NOMO-1 treated with DMSO at 0.1 percent for 48 hours (cell line): ENCODE measurements at regions not wholly inside any gene's neighbourhood (a gene's known extent, or its start where the extent isn't known, plus 50 kb on each side); places are given as distances from the start of the nearest gene placed in this dataset.
A peak's percentile ranks its signal among the peaks of the same experiment; 100 is the strongest.

Source experiments
- DNase-seq: peaks from one replicate; lab custom pipeline; 2025; ENCODE audit not compliant: unreplicated experiment; lab: John Stamatoyannopoulos, UW

- DNase-seq: peak; percentile 27
Observed at GRCh38 chr13:58960888-58961287, 1202.8 kb downstream of the DIAPH3 start.

- no peak for DNase-seq
Observed at GRCh38 chr13:58963321-58963720, 1200.4 kb downstream of the DIAPH3 start.

- DNase-seq: no peak
Observed at GRCh38 chr13:58964048-58964447, 1199.7 kb downstream of the DIAPH3 start.

DNA sequence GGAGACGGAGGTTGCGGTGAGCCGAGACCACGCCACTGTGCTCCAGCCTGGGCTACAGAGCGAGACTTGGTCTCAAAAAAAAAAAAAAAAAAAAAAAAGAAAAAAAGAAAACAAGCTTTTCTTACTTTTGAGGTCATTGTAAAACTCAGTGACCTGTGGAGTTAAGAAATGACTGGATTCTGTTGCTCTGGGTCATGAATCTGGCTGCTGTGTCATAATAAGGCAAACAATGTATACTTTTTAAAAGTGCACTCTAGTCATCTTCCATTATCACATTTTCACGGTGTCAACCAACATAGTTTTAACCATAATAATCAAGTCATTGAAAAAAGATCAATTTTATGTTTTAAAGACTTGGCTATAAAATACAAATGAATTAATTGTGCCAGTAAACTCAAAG is 1186.6 kb downstream of the DIAPH3 start:
- no peak for DNase-seq

DNA sequence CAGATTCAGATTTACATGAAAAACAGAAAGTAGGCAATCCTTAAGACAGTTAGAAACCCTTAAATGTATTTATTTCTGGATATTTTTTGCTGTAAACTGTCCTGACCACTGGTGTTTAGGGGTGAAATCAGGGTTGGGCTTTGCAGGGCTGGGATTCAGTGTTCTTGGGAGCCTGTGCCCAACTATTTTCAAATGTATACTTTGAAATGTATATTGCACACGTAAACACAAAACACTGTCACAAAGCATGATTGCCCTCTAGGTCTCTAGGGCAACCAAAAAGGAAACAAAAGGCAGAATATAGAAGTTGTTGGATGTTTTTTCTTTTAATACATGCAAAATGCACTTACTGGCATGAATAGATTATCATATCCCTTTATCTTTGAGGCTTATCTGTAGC is 1185.4 kb downstream of the DIAPH3 start:
- DNase-seq: no peak

DNA sequence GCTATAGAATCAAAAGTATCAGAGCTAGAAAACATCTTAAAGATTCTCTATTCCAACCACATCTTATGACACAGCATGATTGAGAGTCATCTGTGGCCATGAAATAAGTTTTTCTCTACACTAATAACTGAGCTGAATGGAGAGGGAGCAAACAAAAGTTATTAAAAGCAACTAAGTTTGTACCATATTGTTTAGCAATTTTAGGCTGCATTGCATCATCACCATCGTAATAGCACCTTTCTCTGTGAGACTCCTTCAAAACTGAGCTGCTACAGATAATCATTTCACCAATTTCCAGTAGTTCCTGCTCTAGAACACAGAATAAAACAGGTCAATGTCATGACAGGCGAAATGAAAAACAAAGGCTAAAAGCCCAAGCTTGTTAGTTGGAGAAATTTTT is 1183.9 kb downstream of the DIAPH3 start:
- DNase-seq: no peak

DNA sequence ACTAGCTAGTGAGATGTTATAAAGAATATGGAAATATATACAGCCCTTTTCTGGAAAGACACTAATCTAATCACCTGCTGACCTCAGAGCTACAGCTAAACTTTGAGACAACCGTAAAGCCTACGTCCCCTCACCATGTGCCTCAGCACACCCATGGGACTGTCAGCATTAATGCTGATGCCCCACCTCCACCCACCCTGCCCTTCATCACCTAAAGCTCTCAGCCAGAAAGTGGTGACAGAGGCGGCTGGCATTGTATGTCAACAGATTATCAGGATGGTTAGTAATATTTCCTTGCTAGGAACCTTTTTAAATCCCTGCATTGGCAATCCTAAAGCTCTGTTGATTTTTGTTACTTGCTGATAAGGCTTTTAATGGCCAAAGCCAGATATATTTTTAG is 1177.9 kb downstream of the DIAPH3 start:
- no peak for DNase-seq

DNA sequence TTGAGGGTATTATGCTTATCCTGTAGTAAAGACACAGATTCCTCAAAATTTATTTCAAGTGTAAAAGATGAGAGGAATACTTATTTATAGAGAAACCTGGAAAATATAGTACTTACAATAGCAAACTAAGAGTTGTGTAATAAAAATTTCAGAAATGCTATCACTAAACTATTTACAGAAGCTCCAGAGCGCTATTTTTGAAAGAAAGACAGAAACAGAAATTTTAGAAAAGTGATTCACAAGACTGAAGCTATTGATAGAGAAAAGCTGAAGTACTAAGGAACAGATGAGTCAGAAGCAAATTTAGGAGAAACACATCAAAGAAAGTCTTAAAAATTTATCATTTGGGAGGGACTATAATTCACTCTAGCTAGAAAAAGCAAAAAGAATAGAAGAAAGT is 1174.2 kb downstream of the DIAPH3 start:
- no peak for DNase-seq

DNA sequence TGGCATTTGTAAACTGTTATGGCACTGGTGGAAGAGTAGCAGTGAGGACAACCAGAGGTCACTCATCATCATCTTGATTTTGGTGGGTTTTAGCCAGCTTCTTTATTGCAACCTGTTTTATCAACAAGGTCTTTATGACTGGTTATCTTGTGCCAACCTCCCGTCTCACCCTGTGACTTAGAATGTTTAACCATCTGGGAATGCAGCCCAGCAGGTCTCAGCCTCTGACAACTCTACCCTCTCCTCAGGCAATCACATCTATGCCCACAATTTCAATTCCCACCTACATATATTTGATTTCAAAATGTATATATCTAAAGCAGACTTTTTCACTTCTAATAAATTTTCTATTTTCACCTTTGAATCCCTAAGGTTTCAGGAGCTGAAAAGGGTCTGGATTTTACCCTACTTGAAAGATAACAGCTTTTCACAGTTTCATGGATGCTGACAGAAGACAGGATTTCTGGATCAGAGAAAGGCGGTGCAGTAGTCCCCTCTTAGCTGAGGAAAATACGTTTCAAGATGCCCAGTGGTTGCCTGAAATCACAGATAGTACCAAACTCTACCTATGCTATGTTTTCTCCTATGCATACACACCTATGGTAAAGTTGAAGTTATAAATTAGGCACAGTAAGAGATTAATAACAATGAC is 1171.8 kb downstream of the DIAPH3 start:
- DNase-seq: no peak

DNA sequence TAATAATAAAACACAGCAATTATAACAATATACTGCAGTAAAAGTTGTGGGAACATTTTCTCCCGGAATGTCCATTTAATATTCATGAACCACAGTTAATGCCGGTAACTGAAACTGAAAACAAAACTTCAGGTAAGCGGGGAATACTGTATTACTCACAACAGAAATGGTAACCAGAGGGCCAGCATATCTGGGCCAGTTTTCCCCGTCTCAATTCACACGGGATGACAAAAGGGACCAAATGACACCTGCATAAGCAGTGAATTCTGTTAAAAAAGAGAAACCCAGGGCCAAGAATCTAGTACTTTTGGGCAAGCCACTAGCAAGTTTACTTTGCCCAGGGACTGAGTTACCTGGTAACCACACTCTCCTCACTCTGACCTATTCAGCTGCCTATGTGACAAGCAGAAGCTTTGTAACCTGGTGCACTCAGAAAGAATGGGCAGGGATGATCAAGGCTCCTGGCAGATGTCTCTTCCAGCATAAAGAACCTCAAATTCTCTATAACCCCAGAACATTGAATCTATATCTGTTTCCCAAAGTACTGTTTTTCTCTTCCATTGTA is 1171.2 kb downstream of the DIAPH3 start:
- no peak for DNase-seq

GRCh38 chr13:58994077-58994476 is 1169.7 kb downstream of the DIAPH3 start:
- DNase-seq: no peak

- DNase-seq: no peak
Observed at GRCh38 chr13:58994777-58995176, 1169.0 kb downstream of the DIAPH3 start.

- no peak for DNase-seq
Observed at GRCh38 chr13:58998716-58999115, 1165.0 kb downstream of the DIAPH3 start.

DNA sequence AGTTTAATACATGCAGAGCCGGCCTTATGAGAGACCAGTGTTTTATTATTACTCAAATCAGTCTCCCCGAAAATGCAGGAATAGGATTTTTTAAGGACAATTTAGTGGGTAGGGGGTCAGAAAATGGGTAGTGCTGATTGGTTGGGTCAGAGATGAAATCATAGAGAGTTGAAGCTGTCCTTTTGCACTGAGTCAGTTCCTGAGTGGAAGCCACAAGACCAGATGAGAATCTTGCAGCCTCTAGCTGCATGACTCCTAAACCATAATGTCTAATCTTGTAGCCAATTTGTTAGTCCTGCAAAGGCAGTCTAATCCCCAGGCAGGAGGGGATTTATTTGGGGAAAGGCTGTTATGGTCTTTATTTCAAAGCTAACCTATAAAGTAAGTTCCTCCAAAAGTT is 1163.9 kb downstream of the DIAPH3 start:
- no peak for DNase-seq

GRCh38 chr13:59000770-59001169 is 1163.0 kb downstream of the DIAPH3 start:
- no peak for DNase-seq

GRCh38 chr13:59012731-59013130 is 1151.0 kb downstream of the DIAPH3 start:
- DNase-seq: no peak

- no peak for DNase-seq
Observed at GRCh38 chr13:59016250-59016649, 1147.5 kb downstream of the DIAPH3 start.

- peak; percentile 77 for DNase-seq
Observed at GRCh38 chr13:59024434-59024833, 1139.3 kb downstream of the DIAPH3 start.

DNA sequence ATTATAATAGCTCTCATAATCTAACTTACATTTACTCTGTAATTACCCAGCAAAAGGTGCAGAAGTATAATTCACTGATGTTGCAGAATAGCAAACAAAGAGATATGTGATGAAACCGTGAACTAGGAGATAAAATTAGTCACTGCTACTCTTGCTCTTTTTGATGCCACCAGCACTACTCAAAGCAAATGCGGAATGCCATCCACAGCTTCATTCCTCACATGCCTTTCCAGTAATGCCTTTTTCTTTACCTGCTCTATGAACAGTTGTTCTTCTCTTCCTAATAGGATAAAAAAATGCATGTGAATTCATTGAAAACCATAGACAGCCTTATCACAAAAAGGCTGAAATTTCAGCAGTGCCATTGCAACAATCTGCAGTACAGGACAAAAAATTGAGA is 1129.5 kb downstream of the DIAPH3 start:
- DNase-seq: no peak

DNA sequence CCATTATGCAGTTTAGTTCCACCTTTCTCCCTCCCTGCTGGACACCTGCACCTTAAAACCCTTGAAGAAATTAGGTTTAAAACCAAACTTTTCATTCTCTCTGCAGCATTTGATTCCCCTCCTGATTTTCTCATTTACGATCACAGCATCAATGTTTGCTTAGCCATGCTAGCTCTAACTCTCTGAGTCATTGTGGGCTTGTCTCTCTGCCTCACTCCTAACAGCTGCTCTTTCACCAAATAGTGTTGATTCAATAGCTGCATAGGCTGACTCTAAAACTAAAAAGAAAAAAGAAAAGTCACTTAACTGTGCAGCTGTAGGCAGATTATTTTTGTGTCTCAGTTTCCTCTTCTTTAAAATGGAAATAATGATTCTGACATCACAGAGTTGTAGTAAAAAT is 1124.9 kb downstream of the DIAPH3 start:
- DNase-seq: no peak

DNA sequence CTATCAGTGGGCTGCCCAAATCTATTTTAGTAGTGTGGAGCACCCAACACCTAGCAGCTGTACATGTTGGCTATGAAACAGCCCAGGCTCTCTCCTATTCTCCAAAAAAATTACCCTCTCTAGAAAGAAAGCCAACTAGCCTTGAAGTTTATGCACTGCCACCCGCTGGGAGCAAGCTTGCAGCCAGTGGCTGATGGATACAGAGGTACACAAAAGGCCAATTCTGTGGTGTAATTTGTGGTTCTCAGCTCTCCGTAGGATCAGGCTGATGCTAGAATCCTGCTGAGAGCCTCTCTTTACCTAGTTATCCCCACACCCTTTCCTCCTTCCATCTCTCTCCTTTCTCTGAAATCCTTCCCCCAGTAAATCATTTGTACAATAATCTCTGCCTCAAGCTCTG is 1120.7 kb downstream of the DIAPH3 start:
- DNase-seq: no peak

- no peak for DNase-seq
Observed at GRCh38 chr13:59047546-59047945, 1116.2 kb downstream of the DIAPH3 start.

DNA sequence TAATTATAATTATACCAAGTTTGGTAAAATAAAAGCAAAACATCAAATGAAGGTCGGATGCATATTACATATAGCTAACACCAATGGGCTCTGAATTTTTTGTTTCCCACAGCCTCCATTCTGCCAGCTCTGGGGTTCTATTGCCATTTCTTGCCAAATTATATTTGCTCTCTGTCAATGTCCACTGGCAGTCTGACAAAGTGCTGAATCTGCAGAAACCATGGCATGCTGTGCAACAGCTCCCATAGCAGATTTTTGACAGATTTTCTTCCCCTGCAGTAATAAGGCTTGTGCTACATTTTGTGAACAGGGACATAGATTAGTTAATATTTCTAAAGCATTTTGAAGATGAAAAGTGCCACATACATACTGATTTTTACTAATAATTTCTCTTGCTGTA is 1102.1 kb downstream of the DIAPH3 start:
- no peak for DNase-seq
